Thyroid gland (tissue), 4 donors: ENCODE measurements at regions not wholly inside any gene's neighbourhood (a gene's known extent, or its start where the extent isn't known, plus 50 kb on each side); places are given as distances from the start of the nearest gene placed in this dataset.

Experiments used
- POLR2A ChIP-seq, 2 donors: fragments of 450-650 bp; IDR thresholded peaks; one replicate each; pipeline ENCODE4 v1.6.1; 2017; ENCODE audit warnings: antibody characterized with exemption in 2 of 2, mild to moderate bottlenecking in 2 of 2, moderate library complexity in 1 of 2
- TF ChIP-seq, protein P1 (sequence below), 6 experiments: fragments of 200-600 bp in 3 of 6; fragments of 450-650 bp in 3 of 6; sonication (generic) in 3 of 6; IDR thresholded peaks; one replicate each; pipeline ENCODE4 v1.5.1; 2016 to 2019; ENCODE audit warnings: antibody characterized with exemption in 6 of 6, mild to moderate bottlenecking in 2 of 6, inconsistent platforms in 1 of 6, moderate library complexity in 1 of 6

DNA sequence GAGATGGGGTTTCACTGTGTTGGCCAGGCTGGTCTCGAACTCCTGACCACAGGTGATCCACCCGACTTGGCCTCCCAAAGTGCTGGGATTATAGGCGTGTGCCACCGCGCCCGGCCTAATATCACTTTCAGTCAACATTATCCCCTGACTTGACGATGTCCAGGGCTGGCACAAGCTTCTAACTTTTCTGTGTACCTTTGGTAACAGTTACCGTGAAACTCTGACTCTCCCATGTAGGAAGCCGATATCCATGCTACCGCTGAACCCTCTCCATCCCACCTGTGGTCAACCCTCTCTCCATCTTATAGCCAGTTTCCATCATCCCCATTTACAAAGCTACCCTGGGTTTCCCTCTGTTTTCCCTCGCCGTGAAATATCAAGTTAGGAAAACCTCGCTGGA is 77.5 kb downstream of the CRLF2 start:
- TF ChIP-seq, protein P1, sequence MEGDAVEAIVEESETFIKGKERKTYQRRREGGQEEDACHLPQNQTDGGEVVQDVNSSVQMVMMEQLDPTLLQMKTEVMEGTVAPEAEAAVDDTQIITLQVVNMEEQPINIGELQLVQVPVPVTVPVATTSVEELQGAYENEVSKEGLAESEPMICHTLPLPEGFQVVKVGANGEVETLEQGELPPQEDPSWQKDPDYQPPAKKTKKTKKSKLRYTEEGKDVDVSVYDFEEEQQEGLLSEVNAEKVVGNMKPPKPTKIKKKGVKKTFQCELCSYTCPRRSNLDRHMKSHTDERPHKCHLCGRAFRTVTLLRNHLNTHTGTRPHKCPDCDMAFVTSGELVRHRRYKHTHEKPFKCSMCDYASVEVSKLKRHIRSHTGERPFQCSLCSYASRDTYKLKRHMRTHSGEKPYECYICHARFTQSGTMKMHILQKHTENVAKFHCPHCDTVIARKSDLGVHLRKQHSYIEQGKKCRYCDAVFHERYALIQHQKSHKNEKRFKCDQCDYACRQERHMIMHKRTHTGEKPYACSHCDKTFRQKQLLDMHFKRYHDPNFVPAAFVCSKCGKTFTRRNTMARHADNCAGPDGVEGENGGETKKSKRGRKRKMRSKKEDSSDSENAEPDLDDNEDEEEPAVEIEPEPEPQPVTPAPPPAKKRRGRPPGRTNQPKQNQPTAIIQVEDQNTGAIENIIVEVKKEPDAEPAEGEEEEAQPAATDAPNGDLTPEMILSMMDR (IDR thresholded peaks at IDR 0.05): no peak
- TF ChIP-seq POLR2A (IDR thresholded peaks at IDR 0.05): no peak
